DMS53 treated with DMSO at 0.1 percent for 48 hours (cell line): ENCODE measurements at regions not wholly inside any gene's neighbourhood (a gene's known extent, or its start where the extent isn't known, plus 50 kb on each side); places are given as distances from the start of the nearest gene placed in this dataset.

Experiments
- DNase-seq: peaks from one replicate; lab custom pipeline; 2025; ENCODE audit not compliant: unreplicated experiment; lab: John Stamatoyannopoulos, UW

- DNase-seq = peak; percentile 26
Observed at GRCh38 chrX:30504309-30504708, 73.3 kb downstream of the TASL start.

GRCh38 chrX:30495468-30495867 lies 82.1 kb downstream of the TASL start:
- DNase-seq = no peak

- no peak for DNase-seq
Observed at GRCh38 chrX:30493348-30493747, 84.2 kb downstream of the TASL start.

GRCh38 chrX:30489323-30489722 lies 88.2 kb downstream of the TASL start:
- DNase-seq = peak; percentile 25

- DNase-seq = peak; percentile 4
Observed at GRCh38 chrX:30488092-30488491, 89.5 kb downstream of the TASL start.

- no peak for DNase-seq
Observed at GRCh38 chrX:30483996-30484395, 93.6 kb downstream of the TASL start.

- DNase-seq = no peak
Observed at GRCh38 chrX:30468471-30468870, 109.1 kb downstream of the TASL start.
